ENCODE measurements at regions not wholly inside any gene's neighbourhood (a gene's known extent, or its start where the extent isn't known, plus 50 kb on each side); places are given as distances from the start of the nearest gene placed in this dataset.
A peak's percentile ranks its signal among the peaks of the same experiment; 100 is the strongest.

- Histone ChIP-seq H3K36me3 (ENCODE audit: insufficient read depth) (no peaks in the 10 kb centered on the region), H4K20me1 (ENCODE audit: insufficient read depth) (no peaks in the 10 kb centered on the region), H3K4me2 (peak overlapping the region; percentile 88; the same call in 1 of the 2 replicates), H3K4me3 (IDR thresholded peaks at IDR 0.05; ENCODE audit: insufficient read depth, low read depth, low read length) (no peak overlapping the region), H3K4me1 (ENCODE audit: low read depth, poor library complexity, severe bottlenecking) (peaks cover 57% of the 10 kb centered on the region), H3K79me2 (ENCODE audit: insufficient read depth, low read depth) (no peaks in the 10 kb centered on the region), H3K27ac (no peak overlapping the region; the same call in 1 of the 2 replicates), H3K9ac (no peak overlapping the region), H2AFZ (ENCODE audit: low read depth) (no peak overlapping the region), H3K27me3 (ENCODE audit: insufficient read depth, low read depth) (no peaks in the 10 kb centered on the region)
- no peak for TF ChIP-seq CTCF (conservative IDR thresholded peaks at IDR 0.05; ENCODE audit: low read depth, low read length)
Observed at GRCh38 chr9:108072740-108073139, 583.2 kb upstream of the KLF4 start.

GRCh38 chr9:108070861-108071260 is 581.3 kb upstream of the KLF4 start:
- H3K27me3 ChIP-seq (ENCODE audit: insufficient read depth, low read depth): no peaks in the 10 kb centered on the region
- no peaks in the 10 kb centered on the region for H4K20me1 ChIP-seq (ENCODE audit: insufficient read depth)
- no peak overlapping the region for H3K27ac ChIP-seq
- H3K4me3 ChIP-seq (IDR thresholded peaks at IDR 0.05; ENCODE audit: insufficient read depth, low read depth, low read length): no peak overlapping the region
- H3K9ac ChIP-seq: no peak overlapping the region
- H3K4me2 ChIP-seq: no peak overlapping the region
- H2AFZ ChIP-seq (ENCODE audit: low read depth): no peak overlapping the region
- H3K79me2 ChIP-seq (ENCODE audit: insufficient read depth, low read depth): no peaks in the 10 kb centered on the region
- H3K4me1 ChIP-seq (ENCODE audit: low read depth, poor library complexity, severe bottlenecking): peaks cover 38% of the 10 kb centered on the region
- H3K36me3 ChIP-seq (ENCODE audit: insufficient read depth): no peaks in the 10 kb centered on the region
- TF ChIP-seq CTCF (conservative IDR thresholded peaks at IDR 0.05; ENCODE audit: low read depth, low read length): no peak

GRCh38 chr9:108069991-108070390 is 580.4 kb upstream of the KLF4 start:
- Histone ChIP-seq H3K27ac (no peak overlapping the region), H3K79me2 (ENCODE audit: insufficient read depth, low read depth) (no peaks in the 10 kb centered on the region), H3K4me2 (no peak overlapping the region)

GRCh38 chr9:108062680-108063079 is 573.1 kb upstream of the KLF4 start:
- no peak overlapping the region for H2AFZ ChIP-seq (ENCODE audit: low read depth)
- H3K27me3 ChIP-seq (ENCODE audit: insufficient read depth, low read depth): no peaks in the 10 kb centered on the region
- H4K20me1 ChIP-seq (ENCODE audit: insufficient read depth): no peaks in the 10 kb centered on the region
- H3K4me1 ChIP-seq (ENCODE audit: low read depth, poor library complexity, severe bottlenecking): peaks cover 8% of the 10 kb centered on the region
- H3K4me2 ChIP-seq: no peak overlapping the region
- TF ChIP-seq CTCF (conservative IDR thresholded peaks at IDR 0.05; ENCODE audit: low read depth, low read length): no peak
- no peak overlapping the region for H3K4me3 ChIP-seq (IDR thresholded peaks at IDR 0.05; ENCODE audit: insufficient read depth, low read depth, low read length)
- H3K36me3 ChIP-seq (ENCODE audit: insufficient read depth): no peaks in the 10 kb centered on the region
- H3K9ac ChIP-seq: no peak overlapping the region
- no peaks in the 10 kb centered on the region for H3K79me2 ChIP-seq (ENCODE audit: insufficient read depth, low read depth)
- no peak overlapping the region for H3K27ac ChIP-seq

More at GRCh38 chr9:108069991-108070390, 580.4 kb upstream of the KLF4 start:
- Histone ChIP-seq H4K20me1 (ENCODE audit: insufficient read depth) (no peaks in the 10 kb centered on the region), H2AFZ (ENCODE audit: low read depth) (no peak overlapping the region), H3K9ac (no peak overlapping the region), H3K4me3 (IDR thresholded peaks at IDR 0.05; ENCODE audit: insufficient read depth, low read depth, low read length) (no peak overlapping the region), H3K4me1 (ENCODE audit: low read depth, poor library complexity, severe bottlenecking) (peaks cover 29% of the 10 kb centered on the region), H3K27me3 (ENCODE audit: insufficient read depth, low read depth) (no peaks in the 10 kb centered on the region), H3K36me3 (ENCODE audit: insufficient read depth) (no peaks in the 10 kb centered on the region)
- TF ChIP-seq CTCF (conservative IDR thresholded peaks at IDR 0.05; ENCODE audit: low read depth, low read length): no peak

All from KMS-11 (cell line).